Progenitor cell of endocrine pancreas (in vitro differentiated cells): ENCODE measurements at regions not wholly inside any gene's neighbourhood (a gene's known extent, or its start where the extent isn't known, plus 50 kb on each side); places are given as distances from the start of the nearest gene placed in this dataset.

Experiments used
- DNase-seq: peaks from one replicate; pipeline ENCODE4 v3.0.0; 2021; ENCODE audit warnings: low spot score; ENCODE audit not compliant: unreplicated experiment
- H3K27ac Mint-ChIP-seq: 2 replicates; pipeline ENCODE4 v1.8.0; 2021; ENCODE audit warnings: mild to moderate bottlenecking, moderate library complexity, mixed read lengths
- H3K27me3 Mint-ChIP-seq: 2 replicates; pipeline ENCODE4 v1.8.0; 2021; ENCODE audit warnings: mixed read lengths
- H3K36me3 Mint-ChIP-seq: 2 replicates; pipeline ENCODE4 v1.8.0; 2022; ENCODE audit warnings: mixed read lengths; ENCODE audit not compliant: insufficient read depth
- H3K4me1 Mint-ChIP-seq: 2 replicates; pipeline ENCODE4 v1.8.0; 2021; ENCODE audit warnings: low read depth, mixed read lengths
- H3K4me3 Mint-ChIP-seq: 2 replicates; pipeline ENCODE4 v1.8.0; 2021; ENCODE audit warnings: low read depth, mild to moderate bottlenecking, moderate library complexity, mixed read lengths
- H3K9me3 Mint-ChIP-seq: 2 replicates; pipeline ENCODE4 v1.8.0; 2021; ENCODE audit warnings: low read depth, mixed read lengths
- CTCF ChIP-seq: fragments of 200-600 bp; sonication (generic); IDR thresholded peaks from one replicate; pipeline ENCODE4 v1.5.0; 2021; ENCODE audit warnings: antibody characterized with exemption, mild to moderate bottlenecking; ENCODE audit not compliant: unreplicated experiment

- peaks cover 8% of the 10 kb centered on the region for H3K4me1 Mint-ChIP-seq
- H3K4me3 Mint-ChIP-seq, result no peak overlapping the region
- no peaks in the 10 kb centered on the region for H3K9me3 Mint-ChIP-seq
- H3K27ac Mint-ChIP-seq, result no peak overlapping the region
- DNase-seq, result no peak
- no peaks in the 10 kb centered on the region for H3K27me3 Mint-ChIP-seq
- TF ChIP-seq CTCF, result no peak
- no peaks in the 10 kb centered on the region for H3K36me3 Mint-ChIP-seq
Observed at GRCh38 chr1:55828044-55828443, 612.9 kb upstream of the USP24 start.

GRCh38 chr1:55827350-55827749, 612.2 kb upstream of the USP24 start:
- H3K27ac Mint-ChIP-seq, result no peak overlapping the region
- H3K27me3 Mint-ChIP-seq, result no peaks in the 10 kb centered on the region
- no peak for TF ChIP-seq CTCF
- no peaks in the 10 kb centered on the region for H3K9me3 Mint-ChIP-seq
- H3K4me3 Mint-ChIP-seq, result no peak overlapping the region
- no peak for DNase-seq
- H3K36me3 Mint-ChIP-seq, result no peaks in the 10 kb centered on the region
- peaks cover 12% of the 10 kb centered on the region for H3K4me1 Mint-ChIP-seq

GRCh38 chr1:55826381-55827080, 611.4 kb upstream of the USP24 start:
- DNase-seq, result no peak
- TF ChIP-seq CTCF, result no peak
- Mint-ChIP-seq H3K36me3 (no peaks in the 10 kb centered on the region), H3K4me3 (no peak overlapping the region), H3K27me3 (no peaks in the 10 kb centered on the region), H3K27ac (no peak overlapping the region), H3K9me3 (no peaks in the 10 kb centered on the region), H3K4me1 (peaks cover 12% of the 10 kb centered on the region)

GRCh38 chr1:55825461-55825860, 610.3 kb upstream of the USP24 start:
- DNase-seq, result no peak
- Mint-ChIP-seq H3K27me3 (no peaks in the 10 kb centered on the region), H3K9me3 (no peaks in the 10 kb centered on the region), H3K36me3 (no peaks in the 10 kb centered on the region), H3K4me3 (no peak overlapping the region), H3K4me1 (peaks cover 12% of the 10 kb centered on the region), H3K27ac (no peak overlapping the region)
- TF ChIP-seq CTCF, result no peak

GRCh38 chr1:55824251-55824640, 609.1 kb upstream of the USP24 start:
- Mint-ChIP-seq H3K36me3 (no peaks in the 10 kb centered on the region), H3K9me3 (no peaks in the 10 kb centered on the region), H3K27ac (no peak overlapping the region), H3K4me3 (no peak overlapping the region), H3K4me1 (peaks cover 12% of the 10 kb centered on the region), H3K27me3 (no peaks in the 10 kb centered on the region)
- no peak for TF ChIP-seq CTCF
- no peak for DNase-seq
